IMR-90 (cell line): ENCODE measurements at regions not wholly inside any gene's neighbourhood (a gene's known extent, or its start where the extent isn't known, plus 50 kb on each side); places are given as distances from the start of the nearest gene placed in this dataset.

Experiments
- ATAC-seq: fragments of 200-7000 bp; cut with Tn5 transposase; 2 replicates; pipeline ENCODE4 v1.9.1; 2020; ENCODE audit warnings: low read depth, mild to moderate bottlenecking, moderate library complexity
- BruUV-seq: library from RNA; stranded (reverse); fragments of 400-500 nt; replicated peaks from 2 replicates; lab custom pipeline; 2021; lab: Mats Ljungman, UMichigan
- CTCF ChIA-PET: fragments of 300-600 bp; formaldehyde crosslinking; extraction: SDS; loops from one replicate; lab custom pipeline; 2021; ENCODE audit warnings: antibody characterized with exemption; lab: Yijun Ruan, JAX
- POLR2A ChIA-PET: fragments of 300-600 bp; sonication (Branson Sonifier 250); formaldehyde crosslinking; loops from one replicate; lab custom pipeline; 2022; ENCODE audit warnings: antibody characterized with exemption; ENCODE audit not compliant: unreplicated experiment; lab: Charles Lee
- DNase-seq: peaks from one replicate; pipeline ENCODE4 v3.0.0; 2013
- H2AFZ ChIP-seq: replicated peaks from 2 replicates; pipeline ENCODE3; 2013; ENCODE audit warnings: low read length, mild to moderate bottlenecking; ENCODE audit not compliant: poor library complexity
- H2AK5ac ChIP-seq: 2 replicates; pipeline ENCODE4 v1.6.1; 2013; ENCODE audit warnings: low read depth, low read length, inconsistent platforms
- H2AK9ac ChIP-seq: replicated peaks from 2 replicates; pipeline ENCODE3; 2013; ENCODE audit warnings: mild to moderate bottlenecking, low read depth, low read length, moderate library complexity; ENCODE audit not compliant: poor library complexity
- H2BK120ac ChIP-seq: 2 replicates; pipeline ENCODE4 v1.6.1; 2013; ENCODE audit warnings: low read depth, low read length, inconsistent platforms
- H2BK15ac ChIP-seq: 3 replicates; pipeline ENCODE4 v1.6.1; 2013; ENCODE audit warnings: low read depth, low read length, inconsistent platforms
- H2BK20ac ChIP-seq: 2 replicates; pipeline ENCODE4 v1.6.1; 2013; ENCODE audit warnings: low read depth, mild to moderate bottlenecking, inconsistent platforms, low read length, moderate library complexity
- H2BK5ac ChIP-seq: 2 replicates; pipeline ENCODE4 v1.6.1; 2013; ENCODE audit warnings: mild to moderate bottlenecking, low read depth, low read length, inconsistent platforms; ENCODE audit not compliant: poor library complexity, severe bottlenecking
- H3K14ac ChIP-seq: replicated peaks from 2 replicates; pipeline ENCODE4 v1.6.1; 2013; ENCODE audit warnings: low read depth, low read length, inconsistent platforms
- H3K18ac ChIP-seq: 2 replicates; pipeline ENCODE4 v1.6.1; 2013; ENCODE audit warnings: low read depth, low read length, control low read depth
- H3K23ac ChIP-seq: 2 replicates; pipeline ENCODE4 v1.6.1; 2013; ENCODE audit warnings: low read depth, low read length, inconsistent platforms
- H3K27ac ChIP-seq: 2 replicates; pipeline ENCODE4 v1.5.1; 2013; ENCODE audit warnings: mild to moderate bottlenecking, control low read depth, low read length; ENCODE audit not compliant: insufficient read depth
- H3K27me3 ChIP-seq: 2 replicates; pipeline ENCODE4 v1.6.1; 2013; ENCODE audit warnings: low read length; ENCODE audit not compliant: control insufficient read depth, insufficient read depth
- H3K36me3 ChIP-seq: 2 replicates; pipeline ENCODE4 v1.6.1; 2013; ENCODE audit warnings: low read length, mixed read lengths; ENCODE audit not compliant: control insufficient read depth, insufficient read depth
- H3K4ac ChIP-seq: 2 replicates; pipeline ENCODE4 v1.6.1; 2013; ENCODE audit warnings: low read depth, low read length, inconsistent platforms
- H3K4me1 ChIP-seq: 2 replicates; pipeline ENCODE4 v1.6.1; 2013; ENCODE audit warnings: low read length, mixed read lengths; ENCODE audit not compliant: control insufficient read depth, insufficient read depth
- H3K4me2 ChIP-seq: 2 replicates; pipeline ENCODE4 v1.6.1; 2013; ENCODE audit warnings: low read depth, mild to moderate bottlenecking, control low read depth, low read length, moderate library complexity
- H3K4me3 ChIP-seq: 2 replicates; pipeline ENCODE4 v1.5.1; 2013; ENCODE audit warnings: low read depth, mild to moderate bottlenecking, control low read depth, low read length, moderate library complexity; ENCODE audit not compliant: insufficient read depth
- H3K56ac ChIP-seq: 2 replicates; pipeline ENCODE4 v1.6.1; 2013; ENCODE audit warnings: low read length, inconsistent platforms; ENCODE audit not compliant: insufficient read depth; ENCODE audit errors: extremely low read depth
- H3K79me1 ChIP-seq, 2 experiments: 2 replicates each; pipeline ENCODE4 v1.6.1; 2013; ENCODE audit warnings: low read length in 2 of 2, inconsistent platforms in 1 of 2, low read depth in 1 of 2
- H3K9ac ChIP-seq: 2 replicates; pipeline ENCODE4 v1.6.1; 2013; ENCODE audit warnings: low read depth, low read length, control low read depth
- H3K9me1 ChIP-seq: 2 replicates; pipeline ENCODE4 v1.6.1; 2013; ENCODE audit warnings: low read length, inconsistent platforms; ENCODE audit not compliant: insufficient read depth
- H3K9me3 ChIP-seq: 2 replicates; pipeline ENCODE4 v1.6.1; 2013; ENCODE audit warnings: low read length; ENCODE audit not compliant: control insufficient read depth, insufficient read depth
- H4K20me1 ChIP-seq: 2 replicates; pipeline ENCODE4 v1.6.1; 2013; ENCODE audit warnings: low read length, inconsistent platforms; ENCODE audit not compliant: insufficient read depth
- H4K5ac ChIP-seq: 2 replicates; pipeline ENCODE4 v1.6.1; 2013; ENCODE audit warnings: mild to moderate bottlenecking, low read depth, low read length, control low read depth
- H4K8ac ChIP-seq, 2 experiments: 2 replicates each; pipeline ENCODE4 v1.6.1; 2013; ENCODE audit warnings: low read depth in 2 of 2, low read length in 2 of 2, control low read depth in 1 of 2, inconsistent platforms in 1 of 2
- H4K91ac ChIP-seq: 2 replicates; pipeline ENCODE4 v1.6.1; 2013; ENCODE audit warnings: low read depth, low read length, inconsistent platforms; ENCODE audit not compliant: insufficient read depth
- BHLHE40 ChIP-seq: fragments of 150-350 bp; IDR thresholded peaks from 2 replicates; pipeline ENCODE4 v1.6.1; 2016; ENCODE audit warnings: mild to moderate bottlenecking, low read depth, low read length
- CEBPB ChIP-seq: IDR thresholded peaks from 2 replicates; pipeline ENCODE4 v1.6.1; 2012; ENCODE audit warnings: low read depth, low read length, improper control_type of control experiment
- CHD1 ChIP-seq: IDR thresholded peaks from 2 replicates; pipeline ENCODE4 v1.6.1; 2012; ENCODE audit warnings: low read depth, low read length, improper control_type of control experiment
- CTCF ChIP-seq: conservative IDR thresholded peaks from 2 replicates; pipeline ENCODE4 v1.5.1; 2012; ENCODE audit warnings: mild to moderate bottlenecking, low read depth, low read length, improper control_type of control experiment
- FOS ChIP-seq: fragments of 150-350 bp; IDR thresholded peaks from 2 replicates; pipeline ENCODE4 v1.6.1; 2016; ENCODE audit warnings: low read depth, low read length
- MAFK ChIP-seq: IDR thresholded peaks from 2 replicates; pipeline ENCODE4 v1.6.1; 2012; ENCODE audit warnings: low read depth, low read length, improper control_type of control experiment
- MAZ ChIP-seq: IDR thresholded peaks from 2 replicates; pipeline ENCODE4 v1.6.1; 2012; ENCODE audit warnings: low read depth, mild to moderate bottlenecking, low read length, improper control_type of control experiment, moderate library complexity, borderline replicate concordance
- MXI1 ChIP-seq: IDR thresholded peaks from 2 replicates; pipeline ENCODE4 v1.6.1; 2012; ENCODE audit warnings: low read depth, mild to moderate bottlenecking, low read length, moderate library complexity, borderline replicate concordance
- POLR2A ChIP-seq: IDR thresholded peaks from 2 replicates; pipeline ENCODE4 v1.6.1; 2012; ENCODE audit warnings: mild to moderate bottlenecking, low read depth, low read length
- RAD21 ChIP-seq: IDR thresholded peaks from 2 replicates; pipeline ENCODE4 v1.6.1; 2012; ENCODE audit warnings: low read length, improper control_type of control experiment
- RCOR1 ChIP-seq: IDR thresholded peaks from 2 replicates; pipeline ENCODE4 v1.6.1; 2012; ENCODE audit warnings: mild to moderate bottlenecking, low read length, improper control_type of control experiment; ENCODE audit not compliant: insufficient replicate concordance
- RFX5 ChIP-seq: IDR thresholded peaks from 2 replicates; pipeline ENCODE4 v1.8.0; 2012; ENCODE audit warnings: low read depth, mild to moderate bottlenecking, low read length, moderate library complexity
- SMC3 ChIP-seq: fragments of 150-350 bp; IDR thresholded peaks from 2 replicates; pipeline ENCODE4 v1.6.1; 2016; ENCODE audit warnings: low read depth, mild to moderate bottlenecking, antibody characterized with exemption, low read length, moderate library complexity
- WGBS, 2 experiments: methylation state at CpG; one replicate each; pipeline versions ENCODE4 v1.1.5 to v1.1.7; 2013; ENCODE audit warnings: missing lambda C conversion rate in 2 of 2; ENCODE audit not compliant: insufficient read length in 1 of 2; ENCODE audit errors: extremely low coverage in 2 of 2; 5-methylcytosine and 5-hydroxymethylcytosine counted together
- dilution Hi-C: fragments of 300-500 bp; cut with HindIII; formaldehyde crosslinking; loops from one replicate; pipeline ENCODE4 v1.14.3; 2018; ENCODE audit warnings: low sequenced_read_pairs; ENCODE audit not compliant: unreplicated experiment
- in situ Hi-C: fragments of 300-500 bp; cut with MboI; formaldehyde crosslinking; loops from 3 replicates; pipeline ENCODE4 v1.14.3; 2019; ENCODE audit warnings: low sequenced_read_pairs, inconsistent platforms, mixed read lengths
- intact Hi-C: fragments of 100-400 bp; cut with micrococcal nuclease; formaldehyde crosslinking; loops from 2 replicates; pipeline ENCODE4 v1.10.0; 2022
- TF ChIP-seq, protein P1 (sequence below): fragments of 150-350 bp; IDR thresholded peaks from 2 replicates; pipeline ENCODE4 v1.6.1; 2016; ENCODE audit warnings: low read depth, mild to moderate bottlenecking, low read length, moderate library complexity, borderline replicate concordance

GRCh38 chr6:1079525-1079924 is 232.4 kb upstream of the FOXQ1 start:
- H3K27me3 ChIP-seq = peaks cover 3% of the 10 kb centered on the region; the same call in 1 of the 2 replicates
- peak overlapping the region; percentile 28; the same call in 1 of the 3 replicates for H2BK15ac ChIP-seq
- H3K36me3 ChIP-seq = no peaks in the 10 kb centered on the region
- in situ Hi-C loops (no loop called here), intact Hi-C loops (no loop called here), dilution Hi-C loops (no loop called here)
- H3K4me1 ChIP-seq = peaks cover 13% of the 10 kb centered on the region
- BruUV-seq = no TSS peak
- H3K79me1 ChIP-seq = no peaks in the 10 kb centered on the region
- H3K14ac ChIP-seq = no peak overlapping the region
- no peak overlapping the region; the same call in 1 of the 2 replicates for H2AK5ac ChIP-seq
- POLR2A ChIA-PET = no interaction called here
- H3K18ac ChIP-seq = no peak overlapping the region; the same call in 1 of the 2 replicates
- no peak overlapping the region for H2BK20ac ChIP-seq
- H2BK120ac ChIP-seq = no peak overlapping the region
- no peak overlapping the region for H3K4ac ChIP-seq
- no peak overlapping the region for H4K5ac ChIP-seq
- no peak overlapping the region for H3K4me3 ChIP-seq
- no peak overlapping the region for H2BK5ac ChIP-seq
- H2AK9ac ChIP-seq = peak overlapping the region; percentile 44
- H3K27ac ChIP-seq = no peak overlapping the region
- H3K23ac ChIP-seq = no peak overlapping the region
- no peak overlapping the region for H4K8ac ChIP-seq
- CTCF ChIA-PET = no interaction called here
- DNase-seq = no peak
- H2AFZ ChIP-seq = no peak overlapping the region
- no peak overlapping the region for H4K91ac ChIP-seq
- no peak overlapping the region for H3K56ac ChIP-seq
- TF ChIP-seq POLR2A (no peak), RFX5 (no peak), CTCF (no peak), MAFK (no peak), RCOR1 (no peak), CEBPB (no peak), BHLHE40 (no peak), RAD21 (no peak), CHD1 (no peak), SMC3 (no peak), FOS (no peak), MXI1 (no peak), MAZ (no peak)
- TF ChIP-seq, protein P1, sequence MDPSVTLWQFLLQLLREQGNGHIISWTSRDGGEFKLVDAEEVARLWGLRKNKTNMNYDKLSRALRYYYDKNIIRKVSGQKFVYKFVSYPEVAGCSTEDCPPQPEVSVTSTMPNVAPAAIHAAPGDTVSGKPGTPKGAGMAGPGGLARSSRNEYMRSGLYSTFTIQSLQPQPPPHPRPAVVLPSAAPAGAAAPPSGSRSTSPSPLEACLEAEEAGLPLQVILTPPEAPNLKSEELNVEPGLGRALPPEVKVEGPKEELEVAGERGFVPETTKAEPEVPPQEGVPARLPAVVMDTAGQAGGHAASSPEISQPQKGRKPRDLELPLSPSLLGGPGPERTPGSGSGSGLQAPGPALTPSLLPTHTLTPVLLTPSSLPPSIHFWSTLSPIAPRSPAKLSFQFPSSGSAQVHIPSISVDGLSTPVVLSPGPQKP = no peak
- no peak overlapping the region for H3K4me2 ChIP-seq
- no peaks in the 10 kb centered on the region for H4K20me1 ChIP-seq
- H3K9me3 ChIP-seq = no peaks in the 10 kb centered on the region
- ATAC-seq = no peak
- WGBS, 2 experiments = 93% methylated on average over 3 of the region's 6 CpGs; no CpG with 5 or more reads in 1 of the 2 experiments
- H3K9me1 ChIP-seq = no peaks in the 10 kb centered on the region
- no peak overlapping the region for H3K9ac ChIP-seq
